Hematopoietic multipotent progenitor cell (in vitro differentiated cells): ENCODE measurements at regions not wholly inside any gene's neighbourhood (a gene's known extent, or its start where the extent isn't known, plus 50 kb on each side); places are given as distances from the start of the nearest gene placed in this dataset.
"Not testable (repeated sequence)": the region's sequence is repeated elsewhere in the genome, so short reads cannot be mapped to it uniquely, and the experiment has no call there.

ENCODE experiments used
- DNase-seq, 3 donors: peaks; one replicate each; pipeline ENCODE4 v3.0.0-alpha.2; 2011 to 2015; ENCODE audit warnings: low read depth in 2 of 3, low spot score in 2 of 3

- DNase-seq: no peak
These were observed 72.6 kb downstream of the ISX start for GRCh38 chr22:35138521-35138920.

GRCh38 chr22:35140879-35141745 lies 75.2 kb downstream of the ISX start:
- DNase-seq: no peak

- no peak for DNase-seq
These were observed 82.4 kb downstream of the ISX start for GRCh38 chr22:35148381-35148780.

DNA sequence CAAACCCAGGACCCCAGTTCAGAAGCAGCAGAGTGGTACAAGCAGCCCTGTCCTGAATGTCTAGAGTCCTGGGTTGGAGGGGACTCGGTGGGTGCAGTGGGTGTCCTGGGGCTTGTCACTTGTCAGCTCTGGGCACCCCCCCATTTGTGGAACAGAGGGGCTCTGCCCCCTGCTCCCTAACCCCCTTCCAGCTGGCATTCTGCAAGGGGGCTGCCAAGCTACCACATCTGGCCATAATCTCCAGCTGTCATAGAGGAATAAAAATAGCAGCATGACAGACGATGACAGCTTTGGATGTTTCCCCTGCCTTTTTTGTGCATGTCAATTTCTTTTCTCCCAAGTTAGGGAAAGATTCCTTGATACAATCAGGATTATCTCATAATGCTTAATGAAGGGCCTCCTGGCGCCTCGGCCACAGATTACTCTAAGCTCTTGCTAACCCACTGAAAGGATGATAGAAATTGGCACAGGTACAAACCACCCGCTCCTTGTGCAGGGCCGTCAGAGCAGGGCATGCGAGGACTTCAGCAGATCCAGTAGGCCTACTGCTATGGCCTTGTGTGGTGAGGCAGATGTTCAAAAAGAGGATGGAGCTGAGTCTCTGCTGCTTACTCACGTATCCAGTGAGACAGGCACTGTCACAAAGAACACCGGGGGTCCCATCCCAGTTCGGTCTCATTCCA lies 83.0 kb downstream of the ISX start:
- DNase-seq: no peak

- DNase-seq: peak in 2 of 3 donors; percentile 50 to 56
These were observed 84.5 kb downstream of the ISX start for GRCh38 chr22:35150183-35151107.

GRCh38 chr22:35152316-35152715 lies 86.4 kb downstream of the ISX start:
- no peak for DNase-seq

DNA sequence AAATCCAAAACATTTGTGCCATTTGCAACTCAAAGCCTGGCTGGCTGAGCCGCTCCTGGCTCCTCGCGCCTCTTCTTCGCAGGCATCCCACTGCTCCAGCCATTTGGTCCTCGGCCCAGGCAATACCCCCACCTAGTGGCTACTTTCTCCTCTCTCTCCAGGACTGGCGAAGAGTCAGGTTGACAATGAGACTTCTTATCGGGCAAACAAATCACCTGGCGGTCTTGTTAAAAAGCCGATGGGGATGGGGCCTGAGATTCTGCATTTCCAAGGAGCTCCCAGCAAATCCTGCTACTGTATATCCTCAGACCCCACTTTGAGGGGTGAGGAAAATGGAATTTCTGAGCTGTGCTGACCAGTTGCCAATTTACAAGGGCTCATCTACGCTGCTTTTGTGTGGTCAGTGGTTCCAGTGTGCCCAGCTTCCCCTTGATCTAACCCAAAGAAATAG lies 89.0 kb downstream of the ISX start:
- DNase-seq: peak in 2 of 3 donors; percentile 21 to 53

DNA sequence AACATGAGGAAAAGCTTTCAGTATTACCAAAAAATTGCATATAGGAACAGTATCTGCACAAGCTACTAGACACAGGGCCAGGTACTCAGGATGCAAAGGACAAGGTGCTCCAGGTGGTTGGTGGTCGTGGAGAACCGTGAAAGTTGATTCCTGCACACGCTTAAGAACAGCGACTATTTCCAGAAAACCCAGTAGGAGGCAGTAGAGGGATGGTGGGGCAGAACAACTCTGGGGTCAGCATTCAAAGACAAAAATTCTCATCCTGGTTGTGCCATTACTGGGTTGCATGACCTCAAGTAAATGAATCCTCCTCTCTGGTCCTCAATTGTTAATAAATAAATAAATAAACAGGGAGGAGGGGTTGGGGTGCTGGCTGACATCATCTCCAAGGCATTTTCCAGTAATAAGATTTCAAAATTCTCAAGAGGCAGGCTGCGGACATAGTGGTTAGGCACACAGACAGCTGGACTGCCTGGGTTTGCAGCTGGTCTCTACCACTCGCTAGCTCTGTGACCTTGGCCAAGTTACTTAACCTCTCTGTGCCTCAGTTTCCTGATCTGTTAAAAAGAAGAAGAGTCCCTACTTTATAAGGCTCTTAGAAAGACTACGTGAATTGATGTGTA lies 89.6 kb downstream of the ISX start:
- DNase-seq: no peak

DNA sequence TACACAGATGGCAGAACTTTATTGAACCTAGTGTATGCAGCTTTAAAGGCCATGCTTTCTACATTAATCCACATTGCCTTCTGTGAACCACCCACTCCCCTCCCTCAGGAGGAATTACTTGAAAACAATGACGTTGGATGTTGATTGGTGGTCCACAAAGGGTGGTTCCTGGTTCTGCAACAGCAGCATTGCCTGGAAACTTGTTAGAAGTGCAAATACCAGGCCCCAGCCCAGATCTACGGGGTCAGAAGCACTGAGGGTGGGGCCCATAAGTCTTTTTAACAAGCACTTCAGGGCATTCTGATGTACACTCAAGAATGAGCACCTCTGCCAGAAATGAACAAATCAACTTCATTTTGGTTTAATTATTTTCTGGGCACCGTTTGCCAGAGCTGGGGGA lies 91.0 kb downstream of the ISX start:
- DNase-seq: no peak

DNA sequence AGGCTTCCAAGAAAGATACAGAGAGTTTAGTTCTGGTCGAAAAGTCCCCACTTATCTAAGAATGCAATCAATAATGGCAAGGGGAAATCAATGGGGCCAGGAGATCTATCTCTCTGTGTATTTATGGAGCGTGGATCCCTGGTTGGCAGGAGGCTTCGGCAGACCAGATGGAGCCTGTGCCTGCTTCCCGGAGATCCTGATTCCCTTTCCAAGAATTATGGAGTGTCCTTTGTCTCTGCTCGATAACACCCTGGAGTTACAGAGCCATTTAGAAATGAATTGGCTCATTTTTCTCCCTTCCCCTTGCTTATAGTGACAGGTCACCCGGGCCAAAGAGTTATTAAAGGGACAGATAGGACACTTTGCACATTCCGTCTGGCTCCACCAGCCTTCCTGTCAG lies 92.4 kb downstream of the ISX start:
- no peak for DNase-seq

GRCh38 chr22:35159343-35159742 lies 93.4 kb downstream of the ISX start:
- DNase-seq: no peak

- no peak for DNase-seq
These were observed 94.3 kb downstream of the ISX start for GRCh38 chr22:35160268-35160667.

DNA sequence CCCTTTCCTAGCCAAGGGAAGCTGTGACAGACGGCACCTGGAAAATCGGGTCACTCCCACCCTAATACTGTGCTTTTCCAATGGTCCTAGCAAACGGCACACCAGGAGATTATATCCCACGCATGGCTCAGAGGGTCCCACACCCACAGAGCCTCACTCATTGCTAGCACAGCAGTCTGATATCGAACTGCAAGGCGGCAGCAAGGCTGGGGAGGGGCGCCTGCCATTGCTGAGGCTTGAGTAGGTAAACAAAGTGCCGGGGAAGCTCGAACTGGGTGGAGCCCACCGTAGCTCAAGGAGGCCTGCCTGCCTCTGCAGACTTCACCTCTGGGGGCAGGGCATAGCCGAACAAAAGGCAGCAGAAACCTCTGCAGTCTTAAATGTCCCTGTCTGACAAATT lies 91.4 kb upstream of the HMGXB4 start:
- DNase-seq: not testable (repeated sequence)

DNA sequence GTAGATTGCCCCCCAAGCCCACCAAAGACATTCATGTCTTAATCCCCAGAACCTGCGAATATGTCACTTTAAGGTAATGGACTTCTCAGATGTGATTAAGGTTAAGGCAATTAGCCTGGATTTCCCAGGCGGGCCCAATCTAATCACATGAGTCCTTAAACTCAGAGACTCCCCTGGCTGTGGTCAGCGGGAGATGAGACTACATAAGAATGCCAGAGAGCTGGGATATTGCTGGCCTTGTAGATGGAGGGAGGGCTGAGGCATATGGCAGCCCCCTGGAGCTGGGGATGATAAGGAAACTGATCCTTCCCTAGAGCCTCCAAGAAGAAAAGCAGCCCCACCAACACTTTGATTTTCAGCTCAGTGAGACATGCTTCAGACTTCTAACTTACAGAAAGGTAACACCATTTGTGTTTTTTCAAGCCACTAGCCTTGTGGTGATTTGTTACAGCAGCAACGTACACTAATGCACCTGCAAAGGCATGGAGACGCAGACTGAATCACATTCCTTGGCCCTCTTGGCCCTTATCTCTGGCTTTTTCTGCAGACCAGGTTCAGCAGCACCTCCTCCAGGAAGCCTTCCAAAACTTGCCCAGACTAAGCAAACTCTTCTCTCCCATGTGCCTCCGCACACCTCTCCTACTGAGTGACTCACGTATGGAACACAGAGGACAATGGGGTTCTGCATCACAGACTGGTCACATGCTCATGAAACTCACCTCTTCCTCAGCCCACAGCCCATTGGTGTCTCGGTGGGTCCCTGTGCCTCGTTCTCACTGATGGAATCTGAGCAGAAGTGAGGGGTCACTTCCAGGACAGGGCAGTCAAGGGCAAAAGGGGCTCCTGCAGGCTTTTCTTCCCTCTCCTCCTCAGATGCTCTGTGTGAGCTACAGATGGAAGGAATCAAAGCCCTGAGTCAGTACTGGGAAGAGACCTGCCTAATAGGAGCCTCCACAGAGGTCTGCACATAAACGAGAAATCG lies 86.3 kb upstream of the HMGXB4 start:
- no peak for DNase-seq

- DNase-seq: no peak
These were observed 84.9 kb upstream of the HMGXB4 start for GRCh38 chr22:35172442-35172841.

DNA sequence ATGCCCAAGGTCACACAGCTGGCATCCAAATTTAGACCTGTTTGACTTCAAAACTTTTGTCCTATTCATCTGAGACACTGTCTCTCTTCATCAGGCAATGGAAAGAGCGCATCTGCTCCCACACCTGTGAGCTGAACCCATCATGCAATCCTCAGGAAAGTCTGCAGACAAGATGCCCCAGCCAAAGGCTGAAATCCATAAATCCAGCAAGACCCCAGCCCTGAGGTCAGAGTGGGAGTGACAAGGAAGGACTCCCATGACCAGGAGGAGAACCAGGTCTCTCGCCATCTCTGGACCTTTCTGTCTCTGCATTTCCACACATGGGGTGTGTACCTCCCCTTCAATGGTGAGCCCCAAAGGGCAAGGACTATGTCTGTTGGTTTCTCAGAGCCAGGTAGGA lies 83.6 kb upstream of the HMGXB4 start:
- DNase-seq: no peak

DNA sequence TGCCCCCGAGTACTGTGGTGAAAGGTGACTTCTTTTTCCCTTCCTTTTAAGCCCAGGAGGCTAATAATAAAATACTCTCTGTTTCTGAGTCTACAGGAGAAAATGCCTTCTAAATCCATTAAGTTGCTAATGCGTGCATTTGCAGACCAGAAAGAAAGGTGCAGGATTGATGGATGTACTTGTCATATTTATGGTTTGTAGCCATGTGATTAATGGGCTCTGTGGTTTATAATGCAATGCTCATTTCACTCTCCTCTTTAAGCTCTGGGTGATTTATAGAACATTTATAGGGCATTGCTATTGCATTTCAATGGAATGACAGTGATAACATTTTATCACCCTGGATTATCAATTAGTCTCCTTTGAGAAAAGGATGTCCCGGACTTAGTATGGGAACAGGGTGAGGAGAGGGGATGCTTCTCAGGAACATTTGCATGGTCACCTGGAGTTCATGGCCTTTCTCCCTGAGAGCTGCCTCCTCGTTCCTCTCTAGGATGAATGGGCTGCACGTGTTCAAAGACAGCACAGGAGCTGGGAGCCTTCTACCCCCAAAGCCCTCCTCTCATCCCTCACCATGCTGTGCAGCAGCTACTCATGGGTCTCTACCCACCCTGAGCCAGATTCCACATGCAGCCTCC lies 82.8 kb upstream of the HMGXB4 start:
- DNase-seq: no peak

GRCh38 chr22:35175392-35175791 lies 81.9 kb upstream of the HMGXB4 start:
- DNase-seq: no peak

- no peak for DNase-seq
These were observed 79.5 kb upstream of the HMGXB4 start for GRCh38 chr22:35177811-35178210.
